ENCODE measurements at regions not wholly inside any gene's neighbourhood (a gene's known extent, or its start where the extent isn't known, plus 50 kb on each side); places are given as distances from the start of the nearest gene placed in this dataset.

DNA sequence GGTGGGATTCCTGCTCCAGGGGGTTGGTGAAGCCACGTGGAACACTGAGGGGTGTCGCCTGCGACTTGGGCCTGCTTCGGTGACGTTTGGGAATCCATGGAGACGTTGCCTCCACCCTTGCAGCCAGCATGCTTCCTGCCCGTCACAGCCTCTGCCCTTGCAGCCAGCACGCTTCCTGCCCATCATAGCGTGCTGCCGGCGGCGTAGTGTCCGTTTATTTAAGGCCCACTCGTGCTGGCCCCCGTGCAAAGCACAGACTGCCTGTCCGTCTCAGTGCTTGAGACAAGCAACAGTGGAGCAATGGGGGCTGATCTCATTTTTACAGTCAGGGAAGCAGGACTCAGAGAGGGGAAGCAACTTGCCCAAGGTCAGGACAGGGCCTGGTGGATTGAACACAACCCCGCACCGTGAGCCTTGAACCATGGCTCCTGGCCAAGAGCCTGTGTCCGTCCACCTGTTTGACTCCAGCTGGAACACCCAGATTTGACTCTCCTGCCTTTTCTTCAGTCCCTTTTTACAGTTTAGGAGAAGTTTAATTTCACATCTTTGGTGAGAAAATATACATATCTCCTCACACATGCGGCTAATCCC, 149.6 kb downstream of the TEX29 start:
- no peak for DNase-seq (ENCODE audit: low spot score)
- TF ChIP-seq CTCF (IDR thresholded peaks at IDR 0.05; ENCODE audit: extremely low read depth, missing control alignments), result no peak

DNA sequence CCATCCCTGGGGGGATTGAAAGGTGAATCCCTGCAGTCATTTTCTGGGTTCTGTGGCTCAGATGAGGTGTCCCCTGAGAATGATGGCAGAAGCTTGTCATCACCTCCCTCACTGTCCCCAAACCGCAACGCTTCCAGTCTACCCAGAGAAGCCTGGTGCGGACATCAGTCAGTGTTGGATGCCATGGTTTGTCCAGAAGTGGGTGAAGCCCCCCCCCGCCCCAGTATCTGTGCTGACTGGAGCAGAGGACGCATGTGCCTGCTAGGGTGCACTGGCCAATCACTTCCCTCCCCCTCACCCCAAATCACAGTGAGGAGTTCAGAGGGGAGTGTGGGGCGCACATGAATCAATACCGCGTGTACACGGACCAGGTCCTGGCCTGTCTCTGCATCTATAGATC, 150.5 kb downstream of the TEX29 start:
- TF ChIP-seq CTCF (IDR thresholded peaks at IDR 0.05; ENCODE audit: extremely low read depth, missing control alignments), result no peak
- no peak for DNase-seq (ENCODE audit: low spot score)

DNA sequence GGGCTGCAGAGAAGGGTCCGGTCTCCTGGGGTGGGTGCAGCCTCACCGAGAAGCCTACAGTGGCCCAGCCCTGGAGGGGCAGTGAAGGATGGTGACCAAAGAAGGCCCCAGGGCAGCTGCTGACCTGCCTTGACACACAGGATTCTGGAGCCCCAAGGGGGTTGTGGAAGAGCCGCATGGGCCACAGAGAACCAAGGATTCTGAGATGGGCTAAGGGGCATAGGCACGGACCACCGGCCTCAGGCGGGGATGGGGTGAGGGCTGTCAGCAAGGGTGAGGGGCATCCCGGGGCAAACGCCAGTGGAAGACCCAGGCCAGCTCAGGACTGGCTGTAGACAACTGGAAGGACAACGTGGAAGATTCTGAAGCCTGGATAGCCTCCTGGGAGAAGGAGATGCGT, 151.6 kb downstream of the TEX29 start:
- DNase-seq (ENCODE audit: low spot score), result no peak
- TF ChIP-seq CTCF (IDR thresholded peaks at IDR 0.05; ENCODE audit: extremely low read depth, missing control alignments), result no peak

DNA sequence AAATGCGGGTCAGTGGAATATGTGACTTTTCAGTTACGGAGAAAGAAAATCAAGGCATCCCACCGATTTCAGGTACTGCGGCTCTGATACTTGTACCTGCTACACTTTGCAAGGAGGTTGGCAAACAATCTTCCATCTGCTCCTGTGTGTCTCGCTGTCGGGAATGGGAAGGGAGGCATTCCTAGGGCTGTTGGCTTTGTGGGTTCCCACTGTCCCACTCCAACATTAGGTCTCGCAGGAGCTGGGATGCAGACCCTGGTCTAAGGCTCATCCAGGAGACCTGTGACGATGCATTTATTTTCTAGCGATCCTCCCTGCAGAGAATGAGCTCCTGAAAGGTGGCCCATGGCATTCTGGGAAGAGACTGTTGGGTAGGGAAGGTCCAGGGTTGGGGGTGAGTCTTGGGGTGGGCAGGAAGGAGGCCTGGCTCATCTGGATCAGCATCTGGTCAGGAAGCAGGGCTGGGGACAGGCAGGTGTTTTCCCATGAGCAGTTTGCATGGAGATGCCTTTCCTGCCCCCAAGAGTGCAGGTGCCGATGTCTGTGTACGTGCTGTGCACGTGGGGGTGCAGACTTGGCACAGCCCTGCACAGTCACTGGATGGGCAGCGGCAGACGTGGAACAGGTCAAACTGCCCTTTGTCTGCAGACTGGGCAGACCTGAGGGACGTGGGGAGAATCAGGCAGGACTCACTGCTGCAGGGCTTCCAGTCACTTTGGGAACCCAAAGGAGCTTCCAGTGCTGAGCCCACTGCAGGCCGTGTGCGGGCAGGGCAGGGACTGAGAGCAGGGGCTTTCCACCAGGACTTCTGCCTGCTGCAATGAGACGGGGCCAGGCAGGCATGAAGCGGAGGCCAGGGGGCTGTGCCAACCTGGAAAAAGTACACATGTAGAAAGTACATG, 152.4 kb downstream of the TEX29 start:
- TF ChIP-seq CTCF (IDR thresholded peaks at IDR 0.05; ENCODE audit: extremely low read depth, missing control alignments), result no peak

DNA sequence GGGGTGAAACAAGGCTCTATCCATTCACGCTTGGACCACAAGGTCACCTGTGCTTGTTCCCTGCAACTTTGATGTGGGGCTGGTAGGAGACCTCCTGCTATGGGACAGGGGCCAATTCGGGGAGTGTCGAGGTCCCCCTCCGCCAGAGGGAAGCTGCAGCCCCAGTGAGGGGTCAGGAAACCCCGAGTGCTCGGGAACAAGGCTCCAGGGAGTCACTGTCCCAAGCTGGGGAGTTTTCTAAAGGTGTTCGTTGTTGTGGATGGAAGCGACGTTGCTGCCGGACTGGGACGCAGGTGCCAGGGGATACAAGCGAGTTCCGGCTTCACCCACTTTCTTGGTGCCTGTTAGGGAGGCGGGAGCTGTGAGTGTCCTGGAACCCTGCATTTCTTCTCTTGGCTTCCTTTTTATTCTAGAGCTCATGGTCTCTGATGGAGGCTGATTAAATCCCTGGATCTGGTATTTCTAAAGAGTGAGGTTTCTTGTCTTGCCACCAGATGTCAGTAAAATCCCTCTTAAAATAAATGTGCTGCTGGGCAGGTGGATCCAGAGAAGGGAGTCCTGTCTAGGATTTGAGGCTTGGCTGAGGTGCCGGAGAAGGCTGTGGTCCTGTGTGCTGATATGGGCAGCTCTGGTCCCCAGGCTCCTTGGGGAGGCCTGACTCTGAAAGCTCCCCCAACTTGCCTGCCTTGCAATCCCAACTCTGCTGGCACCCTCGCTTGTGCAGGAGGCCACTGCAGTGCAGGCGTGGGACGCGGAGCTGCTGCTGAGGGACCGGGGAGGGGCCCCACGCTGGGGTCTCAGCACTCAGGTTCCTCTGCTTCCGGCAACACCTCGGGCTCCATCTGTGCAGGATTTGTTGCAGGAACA, 153.9 kb downstream of the TEX29 start:
- no peak for TF ChIP-seq CTCF (IDR thresholded peaks at IDR 0.05; ENCODE audit: extremely low read depth, missing control alignments)
- DNase-seq (ENCODE audit: low spot score), result peak; percentile 50

More for the DNA sequence above, 152.4 kb downstream of the TEX29 start:
- DNase-seq (ENCODE audit: low spot score), result no peak

GRCh38 chr13:111475488-111475887, 155.0 kb downstream of the TEX29 start:
- no peak for TF ChIP-seq CTCF (IDR thresholded peaks at IDR 0.05; ENCODE audit: extremely low read depth, missing control alignments)
- DNase-seq (ENCODE audit: low spot score), result no peak
